ENCODE measurements at regions not wholly inside any gene's neighbourhood (a gene's known extent, or its start where the extent isn't known, plus 50 kb on each side); places are given as distances from the start of the nearest gene placed in this dataset.

GRCh38 chr2:237177986-237178385 is 92.3 kb downstream of the COPS8 start:
- no peak for TF ChIP-seq CTCF (IDR thresholded peaks at IDR 0.05)
- TF ChIP-seq POLR2AphosphoS5 (IDR thresholded peaks at IDR 0.05), result no peak
- TF ChIP-seq POLR2A (IDR thresholded peaks at IDR 0.05), result no peak
- no peak for TF ChIP-seq EP300 (IDR thresholded peaks at IDR 0.05; ENCODE audit: low read depth)

All from transverse colon (tissue), 4 donors.